ENCODE measurements at regions not wholly inside any gene's neighbourhood (a gene's known extent, or its start where the extent isn't known, plus 50 kb on each side); places are given as distances from the start of the nearest gene placed in this dataset.

DNA sequence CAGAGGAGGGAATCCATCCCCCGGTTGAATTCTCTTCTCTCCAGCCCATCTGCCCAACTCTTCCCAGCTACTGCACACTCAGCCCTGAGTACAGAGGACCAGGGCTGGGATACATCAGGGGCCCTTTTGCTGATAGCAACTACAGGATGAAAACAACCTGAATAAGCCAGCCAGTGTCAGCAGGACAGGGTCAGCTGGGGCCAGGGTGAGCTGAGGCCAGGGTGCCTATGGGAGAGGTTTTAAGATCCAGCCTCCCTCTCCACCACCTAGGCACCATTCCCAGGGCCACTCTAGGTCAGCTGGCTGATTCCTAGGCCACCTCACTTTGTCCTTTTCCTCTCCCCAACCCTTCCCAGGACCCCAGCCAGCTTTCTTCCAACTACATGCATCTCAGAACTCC lies 83.8 kb downstream of the MRPL46 start:
- no peaks in the 10 kb centered on the region for H3K27me3 ChIP-seq (ENCODE audit: control insufficient read depth in 3 of 3, insufficient read depth in 3 of 3, low read length in 3 of 3)
- H3K4me1 ChIP-seq (ENCODE audit: control insufficient read depth in 3 of 3, insufficient read depth in 3 of 3, low read length in 3 of 3) = peaks cover 0 to 16% (median 7%) of the 10 kb centered on the region in 3 donors
- no peak overlapping the region for H3K4me3 ChIP-seq (ENCODE audit: low read length in 3 of 3)
- no peak overlapping the region for H3K27ac ChIP-seq (ENCODE audit: low read depth, low read length)
- H3K9ac ChIP-seq (ENCODE audit: low read depth in 1 of 3, low read length in 3 of 3) = no peak overlapping the region
- no peaks in the 10 kb centered on the region for H3K36me3 ChIP-seq (ENCODE audit: control insufficient read depth in 3 of 3, insufficient read depth in 3 of 3, low read length in 3 of 3)
- H3K9me3 ChIP-seq (ENCODE audit: control insufficient read depth in 3 of 3, low read length in 3 of 3) = no peaks in the 10 kb centered on the region

DNA sequence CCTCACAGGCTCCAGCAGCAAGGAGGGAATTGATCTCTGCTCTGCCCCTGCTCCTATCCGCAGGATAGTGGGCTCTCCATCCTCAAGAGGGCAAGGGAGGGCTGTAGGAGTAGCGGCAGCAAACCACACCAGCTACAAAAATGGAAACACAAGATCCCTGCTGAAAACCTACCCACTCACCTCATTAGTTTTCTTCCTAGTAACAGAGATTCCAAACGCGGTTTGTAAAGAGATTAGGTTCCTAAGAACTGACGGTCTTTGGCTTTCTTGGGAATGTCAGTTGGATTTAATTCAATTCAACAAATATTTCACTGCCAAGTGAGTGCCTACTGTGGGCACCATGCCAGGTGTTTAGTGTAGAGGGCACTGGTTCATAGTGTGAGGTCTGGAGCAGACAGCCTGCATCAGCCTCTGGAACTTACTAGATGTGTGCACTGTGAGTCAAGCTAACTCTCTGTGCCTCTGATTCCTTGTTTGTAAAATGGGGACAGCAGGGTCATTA lies 84.7 kb downstream of the MRPL46 start:
- Histone ChIP-seq H3K27me3 (ENCODE audit: control insufficient read depth in 3 of 3, insufficient read depth in 3 of 3, low read length in 3 of 3) (no peaks in the 10 kb centered on the region), H3K4me3 (ENCODE audit: low read length in 3 of 3) (no peak overlapping the region), H3K9ac (ENCODE audit: low read depth in 1 of 3, low read length in 3 of 3) (no peak overlapping the region), H3K9me3 (ENCODE audit: control insufficient read depth in 3 of 3, low read length in 3 of 3) (no peaks in the 10 kb centered on the region), H3K27ac (ENCODE audit: low read depth, low read length) (no peak overlapping the region), H3K36me3 (ENCODE audit: control insufficient read depth in 3 of 3, insufficient read depth in 3 of 3, low read length in 3 of 3) (no peaks in the 10 kb centered on the region), H3K4me1 (ENCODE audit: control insufficient read depth in 3 of 3, insufficient read depth in 3 of 3, low read length in 3 of 3) (peaks cover 0 to 16% (median 7%) of the 10 kb centered on the region in 3 donors)

DNA sequence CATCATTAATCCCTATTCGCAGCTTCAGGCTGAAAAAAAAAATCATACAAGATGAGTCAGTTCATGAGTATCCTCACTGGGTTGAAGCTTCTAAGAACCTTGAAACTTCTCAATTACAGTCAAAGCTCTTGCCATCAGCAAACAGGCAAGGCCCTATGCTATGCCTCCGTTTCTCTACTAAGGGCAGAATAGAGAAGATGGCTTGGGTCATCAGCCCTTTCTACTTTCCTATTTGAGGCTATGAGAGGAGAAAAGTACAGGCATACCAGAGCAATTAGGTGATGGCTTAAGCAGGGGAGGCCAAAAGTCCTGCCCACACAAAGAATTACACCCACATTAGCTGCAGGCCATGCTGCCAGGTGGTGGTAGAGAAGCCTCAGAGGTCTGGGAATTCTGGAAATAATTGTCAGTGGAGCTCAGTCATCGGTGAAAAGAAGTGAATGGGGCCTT lies 89.0 kb downstream of the MRPL46 start:
- Histone ChIP-seq H3K27me3 (ENCODE audit: control insufficient read depth in 3 of 3, insufficient read depth in 3 of 3, low read length in 3 of 3) (peaks cover 0 to 4% (median 0%) of the 10 kb centered on the region in 3 donors), H3K4me1 (ENCODE audit: control insufficient read depth in 3 of 3, insufficient read depth in 3 of 3, low read length in 3 of 3) (peaks cover 0 to 10% (median 7%) of the 10 kb centered on the region in 3 donors), H3K27ac (ENCODE audit: low read depth, low read length) (no peak overlapping the region), H3K9me3 (ENCODE audit: control insufficient read depth in 3 of 3, low read length in 3 of 3) (no peaks in the 10 kb centered on the region), H3K4me3 (ENCODE audit: low read length in 3 of 3) (no peak overlapping the region), H3K36me3 (ENCODE audit: control insufficient read depth in 3 of 3, insufficient read depth in 3 of 3, low read length in 3 of 3) (no peaks in the 10 kb centered on the region), H3K9ac (ENCODE audit: low read depth in 1 of 3, low read length in 3 of 3) (no peak overlapping the region)

DNA sequence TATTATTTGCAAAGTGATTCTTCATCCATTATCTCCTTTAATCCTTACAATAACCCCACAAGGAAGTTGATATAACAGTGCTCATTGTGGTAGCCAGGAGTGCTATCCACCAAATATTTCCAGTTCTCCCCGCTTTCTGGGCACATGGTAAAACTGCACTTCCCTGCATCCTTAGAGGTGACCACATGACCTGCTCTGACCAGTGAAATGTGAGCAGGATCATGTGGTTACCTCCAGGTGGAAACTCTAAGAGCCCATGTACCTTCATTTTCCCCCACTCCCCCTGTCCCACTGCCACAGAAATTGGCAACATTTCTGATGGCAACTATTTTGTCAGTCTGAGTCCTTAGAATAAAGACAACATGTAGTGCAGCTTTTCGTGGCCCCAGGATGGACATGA lies 89.7 kb downstream of the MRPL46 start:
- no peaks in the 10 kb centered on the region for H3K9me3 ChIP-seq (ENCODE audit: control insufficient read depth in 3 of 3, low read length in 3 of 3)
- H3K4me1 ChIP-seq (ENCODE audit: control insufficient read depth in 3 of 3, insufficient read depth in 3 of 3, low read length in 3 of 3) = peaks cover 0 to 6% (median 5%) of the 10 kb centered on the region in 3 donors
- H3K4me3 ChIP-seq (ENCODE audit: low read length in 3 of 3) = no peak overlapping the region
- no peak overlapping the region for H3K9ac ChIP-seq (ENCODE audit: low read depth in 1 of 3, low read length in 3 of 3)
- no peaks in the 10 kb centered on the region for H3K36me3 ChIP-seq (ENCODE audit: control insufficient read depth in 3 of 3, insufficient read depth in 3 of 3, low read length in 3 of 3)
- H3K27ac ChIP-seq (ENCODE audit: low read depth, low read length) = no peak overlapping the region
- H3K27me3 ChIP-seq (ENCODE audit: control insufficient read depth in 3 of 3, insufficient read depth in 3 of 3, low read length in 3 of 3) = peaks cover 0 to 4% (median 0%) of the 10 kb centered on the region in 3 donors

DNA sequence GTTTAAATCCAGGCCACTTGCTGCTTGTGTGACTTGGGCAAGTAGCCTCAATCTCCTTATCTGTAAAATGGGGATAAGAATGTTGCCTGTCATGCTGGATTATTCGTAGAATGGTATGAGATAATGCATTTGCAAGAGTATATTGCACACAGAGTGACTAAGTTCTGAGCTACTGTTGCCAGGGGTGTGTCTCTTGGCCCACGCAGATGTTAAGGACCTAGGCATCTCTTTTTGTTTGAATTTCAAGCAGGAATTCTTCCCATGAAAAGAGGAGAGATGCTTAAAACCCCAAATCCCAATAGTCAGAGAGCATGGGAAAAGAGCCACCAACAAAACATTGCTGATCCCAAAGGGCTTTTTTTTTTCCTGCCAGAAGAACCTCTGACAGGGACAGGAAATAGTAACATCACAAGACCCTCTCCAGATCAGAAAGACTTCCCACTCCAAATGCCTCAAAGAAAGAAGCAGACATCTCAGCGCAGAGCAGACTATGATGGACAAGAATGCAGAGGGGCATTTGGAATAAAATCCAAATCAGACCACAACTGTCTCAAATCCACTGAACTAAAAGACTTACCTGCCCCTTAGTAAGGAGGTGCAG lies 90.5 kb downstream of the MRPL46 start:
- H3K9ac ChIP-seq (ENCODE audit: low read depth in 1 of 3, low read length in 3 of 3) = no peak overlapping the region

DNA sequence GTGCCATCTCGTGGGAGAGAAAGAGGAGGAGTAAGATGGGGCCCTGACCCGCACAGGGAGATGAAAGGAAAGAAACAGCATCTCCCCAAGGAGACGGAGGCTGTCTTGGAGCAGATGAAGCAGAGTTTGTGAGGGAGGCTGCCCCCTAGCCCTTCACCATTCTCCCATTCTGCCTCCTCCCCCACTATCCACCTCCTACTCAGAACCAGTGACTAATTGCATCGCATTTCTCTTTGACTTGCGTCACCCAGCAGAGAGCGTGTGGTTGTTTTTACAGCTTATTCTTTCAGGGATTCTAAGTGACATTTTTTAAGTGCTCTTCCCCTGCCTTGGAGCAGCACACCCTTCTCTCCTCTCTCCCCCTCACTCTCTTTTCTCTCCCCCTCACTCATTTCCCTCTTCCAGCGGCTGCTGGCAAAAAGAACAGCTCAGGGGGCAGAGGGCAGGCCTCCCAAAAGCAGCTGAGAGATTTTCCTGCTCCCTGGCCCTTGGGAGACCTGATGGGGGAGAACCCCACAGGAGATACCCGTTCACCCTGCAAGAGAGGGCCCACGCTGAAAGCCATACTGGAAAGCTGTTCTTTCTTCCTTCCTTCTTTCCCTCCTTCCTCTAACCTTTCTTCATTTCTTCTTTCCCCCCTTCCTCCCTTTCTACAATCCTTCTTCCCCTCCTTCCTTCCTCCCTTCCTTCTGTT lies 91.8 kb downstream of the MRPL46 start:
- Histone ChIP-seq H3K36me3 (ENCODE audit: control insufficient read depth in 3 of 3, insufficient read depth in 3 of 3, low read length in 3 of 3) (no peaks in the 10 kb centered on the region), H3K4me1 (ENCODE audit: control insufficient read depth in 3 of 3, insufficient read depth in 3 of 3, low read length in 3 of 3) (peaks cover 0 to 3% (median 0%) of the 10 kb centered on the region in 3 donors), H3K9ac (ENCODE audit: low read depth in 1 of 3, low read length in 3 of 3) (no peak overlapping the region), H3K27me3 (ENCODE audit: control insufficient read depth in 3 of 3, insufficient read depth in 3 of 3, low read length in 3 of 3) (peaks cover 0 to 4% (median 0%) of the 10 kb centered on the region in 3 donors), H3K27ac (ENCODE audit: low read depth, low read length) (no peak overlapping the region), H3K4me3 (ENCODE audit: low read length in 3 of 3) (no peak overlapping the region), H3K9me3 (ENCODE audit: control insufficient read depth in 3 of 3, low read length in 3 of 3) (no peaks in the 10 kb centered on the region)

More for the DNA sequence above, 90.5 kb downstream of the MRPL46 start:
- Histone ChIP-seq H3K36me3 (ENCODE audit: control insufficient read depth in 3 of 3, insufficient read depth in 3 of 3, low read length in 3 of 3) (no peaks in the 10 kb centered on the region), H3K27me3 (ENCODE audit: control insufficient read depth in 3 of 3, insufficient read depth in 3 of 3, low read length in 3 of 3) (peaks cover 0 to 4% (median 0%) of the 10 kb centered on the region in 3 donors), H3K4me3 (ENCODE audit: low read length in 3 of 3) (no peak overlapping the region), H3K4me1 (ENCODE audit: control insufficient read depth in 3 of 3, insufficient read depth in 3 of 3, low read length in 3 of 3) (peaks cover 0 to 3% (median 0%) of the 10 kb centered on the region in 3 donors), H3K27ac (ENCODE audit: low read depth, low read length) (no peak overlapping the region), H3K9me3 (ENCODE audit: control insufficient read depth in 3 of 3, low read length in 3 of 3) (no peaks in the 10 kb centered on the region)

DNA sequence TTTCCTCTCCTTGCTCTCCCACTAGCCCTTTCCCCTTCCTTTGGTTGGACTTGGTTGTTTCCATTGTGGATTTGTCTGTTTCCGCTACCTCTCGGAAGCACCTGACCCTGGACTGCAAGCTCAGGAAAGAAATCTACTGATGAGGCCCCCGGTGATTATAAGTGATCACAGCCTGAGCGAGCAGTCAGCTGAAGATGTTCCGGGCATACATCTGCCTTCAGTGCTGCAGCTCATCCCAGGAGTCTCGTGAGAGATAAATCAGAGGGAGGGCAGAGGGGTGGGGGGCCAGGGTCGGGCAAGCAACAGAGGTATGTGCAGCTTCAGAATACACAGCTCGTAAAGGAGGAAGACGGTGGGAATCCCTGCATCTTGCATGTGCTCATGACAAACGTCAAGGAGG lies 102.1 kb downstream of the MRPL46 start:
- Histone ChIP-seq H3K4me1 (ENCODE audit: control insufficient read depth in 3 of 3, insufficient read depth in 3 of 3, low read length in 3 of 3) (peaks cover 0 to 4% (median 0%) of the 10 kb centered on the region in 3 donors), H3K36me3 (ENCODE audit: control insufficient read depth in 3 of 3, insufficient read depth in 3 of 3, low read length in 3 of 3) (no peaks in the 10 kb centered on the region), H3K4me3 (ENCODE audit: low read length in 3 of 3) (no peak overlapping the region), H3K9ac (ENCODE audit: low read depth in 1 of 3, low read length in 3 of 3) (no peak overlapping the region), H3K9me3 (ENCODE audit: control insufficient read depth in 3 of 3, low read length in 3 of 3) (no peaks in the 10 kb centered on the region), H3K27ac (ENCODE audit: low read depth, low read length) (no peak overlapping the region), H3K27me3 (ENCODE audit: control insufficient read depth in 3 of 3, insufficient read depth in 3 of 3, low read length in 3 of 3) (peaks cover 0 to 5% (median 0%) of the 10 kb centered on the region in 3 donors)

DNA sequence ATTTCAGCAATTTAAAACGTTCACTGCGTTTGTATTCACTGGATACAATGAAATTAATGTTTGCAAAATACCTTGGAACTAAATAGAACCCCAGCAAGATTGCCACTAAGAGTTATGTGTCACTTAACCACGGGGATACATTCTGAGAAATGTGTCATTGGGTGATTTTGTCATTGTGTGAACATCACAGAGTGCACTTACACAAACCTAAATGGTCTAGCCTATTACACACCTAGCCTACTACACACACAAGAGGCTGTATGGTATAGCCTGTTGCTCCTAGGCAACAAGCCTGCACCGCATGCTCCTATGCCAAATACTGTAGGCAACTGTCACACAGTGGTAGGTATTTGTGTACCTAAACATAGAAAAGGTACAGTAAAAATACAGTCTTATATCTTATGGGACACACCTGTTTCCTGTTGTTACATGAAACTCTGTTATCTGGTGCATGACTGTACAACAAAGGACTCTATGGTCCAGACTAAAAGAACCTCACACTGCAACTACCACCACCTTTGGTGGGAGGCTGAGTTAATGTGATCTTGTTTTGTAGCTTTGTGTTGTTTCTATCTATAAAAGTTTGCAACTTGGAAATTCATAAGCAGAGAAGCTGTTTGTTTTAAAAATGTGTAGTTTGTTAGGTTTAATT lies 92.2 kb upstream of the NTRK3 start:
- no peaks in the 10 kb centered on the region for H3K27me3 ChIP-seq (ENCODE audit: control insufficient read depth in 3 of 3, insufficient read depth in 3 of 3, low read length in 3 of 3)
- no peak overlapping the region for H3K4me3 ChIP-seq (ENCODE audit: low read length in 3 of 3)
- H3K9me3 ChIP-seq (ENCODE audit: control insufficient read depth in 3 of 3, low read length in 3 of 3) = peaks cover 0 to 15% (median 5%) of the 10 kb centered on the region in 3 donors
- H3K9ac ChIP-seq (ENCODE audit: low read depth in 1 of 3, low read length in 3 of 3) = no peak overlapping the region
- no peaks in the 10 kb centered on the region for H3K4me1 ChIP-seq (ENCODE audit: control insufficient read depth in 3 of 3, insufficient read depth in 3 of 3, low read length in 3 of 3)
- no peaks in the 10 kb centered on the region for H3K36me3 ChIP-seq (ENCODE audit: control insufficient read depth in 3 of 3, insufficient read depth in 3 of 3, low read length in 3 of 3)
- H3K27ac ChIP-seq (ENCODE audit: low read depth, low read length) = no peak overlapping the region

DNA sequence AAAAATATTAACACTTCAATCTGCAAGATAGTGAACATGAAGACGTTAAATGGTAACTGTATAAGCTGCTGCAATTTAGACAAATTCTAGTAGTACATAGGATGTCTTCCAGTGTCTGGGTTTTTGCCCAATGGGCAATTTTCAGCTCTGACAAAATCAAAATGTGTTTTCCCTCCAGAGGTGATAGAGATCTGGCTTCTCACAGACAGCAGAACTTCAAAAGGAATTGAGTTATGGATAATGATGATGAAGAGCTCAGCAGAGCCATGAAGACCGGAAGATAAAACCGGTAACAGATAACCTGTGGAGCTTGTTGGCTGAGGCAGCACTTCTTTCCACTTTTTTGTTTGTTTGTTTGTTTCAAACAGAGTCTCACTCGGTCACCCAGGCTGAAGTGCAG lies 89.4 kb upstream of the NTRK3 start:
- no peak overlapping the region for H3K9ac ChIP-seq (ENCODE audit: low read depth in 1 of 3, low read length in 3 of 3)
- H3K4me1 ChIP-seq (ENCODE audit: control insufficient read depth in 3 of 3, insufficient read depth in 3 of 3, low read length in 3 of 3) = no peaks in the 10 kb centered on the region
- H3K27ac ChIP-seq (ENCODE audit: low read depth, low read length) = no peak overlapping the region
- H3K9me3 ChIP-seq (ENCODE audit: control insufficient read depth in 3 of 3, low read length in 3 of 3) = peaks cover 0 to under 1% (median 0%) of the 10 kb centered on the region in 3 donors
- no peaks in the 10 kb centered on the region for H3K27me3 ChIP-seq (ENCODE audit: control insufficient read depth in 3 of 3, insufficient read depth in 3 of 3, low read length in 3 of 3)
- H3K4me3 ChIP-seq (ENCODE audit: low read length in 3 of 3) = no peak overlapping the region
- no peaks in the 10 kb centered on the region for H3K36me3 ChIP-seq (ENCODE audit: control insufficient read depth in 3 of 3, insufficient read depth in 3 of 3, low read length in 3 of 3)

DNA sequence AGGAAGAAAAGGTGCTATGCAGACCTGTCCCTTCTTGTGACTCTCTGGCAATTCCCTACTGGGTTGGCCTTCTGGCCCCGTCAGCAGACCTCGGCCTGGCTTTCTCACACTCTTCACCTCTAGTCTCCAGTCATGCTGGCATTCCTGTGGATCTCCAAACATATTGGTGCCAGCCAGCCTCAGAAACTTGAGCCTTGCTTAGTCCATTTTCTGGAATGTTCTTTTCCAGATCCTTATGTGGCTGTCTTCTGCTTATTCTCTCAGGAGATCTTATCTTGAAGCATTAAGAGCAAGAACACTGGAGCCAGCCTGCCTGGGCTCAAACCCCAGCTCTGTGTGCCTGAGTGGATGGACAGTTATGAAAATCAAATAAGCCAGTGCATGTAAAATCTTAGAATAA lies 88.2 kb upstream of the NTRK3 start:
- no peaks in the 10 kb centered on the region for H3K36me3 ChIP-seq (ENCODE audit: control insufficient read depth in 3 of 3, insufficient read depth in 3 of 3, low read length in 3 of 3)
- no peak overlapping the region for H3K4me3 ChIP-seq (ENCODE audit: low read length in 3 of 3)
- H3K27me3 ChIP-seq (ENCODE audit: control insufficient read depth in 3 of 3, insufficient read depth in 3 of 3, low read length in 3 of 3) = no peaks in the 10 kb centered on the region
- no peak overlapping the region for H3K27ac ChIP-seq (ENCODE audit: low read depth, low read length)
- peaks cover 0 to 3% (median 0%) of the 10 kb centered on the region in 3 donors for H3K9me3 ChIP-seq (ENCODE audit: control insufficient read depth in 3 of 3, low read length in 3 of 3)
- no peaks in the 10 kb centered on the region for H3K4me1 ChIP-seq (ENCODE audit: control insufficient read depth in 3 of 3, insufficient read depth in 3 of 3, low read length in 3 of 3)
- no peak overlapping the region for H3K9ac ChIP-seq (ENCODE audit: low read depth in 1 of 3, low read length in 3 of 3)

All from skeletal muscle tissue (tissue), 3 donors.